D721Med (cell line): ENCODE measurements at regions not wholly inside any gene's neighbourhood (a gene's known extent, or its start where the extent isn't known, plus 50 kb on each side); places are given as distances from the start of the nearest gene placed in this dataset.

Experiments used
- DNase-seq: peaks from one replicate; pipeline ENCODE4 v3.0.0; 2011; ENCODE audit warnings: low spot score; ENCODE audit not compliant: insufficient read length
- FAIRE-seq: peaks from 2 replicates; lab custom pipeline; 2011; peaks lifted over from hg19 to GRCh38; lab: Jason Lieb, UNC
- CTCF ChIP-seq: IDR thresholded peaks from 2 replicates; pipeline ENCODE4 v1.5.1; 2012; ENCODE audit warnings: mild to moderate bottlenecking, control low read depth; ENCODE audit not compliant: insufficient read depth; ENCODE audit errors: missing control alignments

DNA sequence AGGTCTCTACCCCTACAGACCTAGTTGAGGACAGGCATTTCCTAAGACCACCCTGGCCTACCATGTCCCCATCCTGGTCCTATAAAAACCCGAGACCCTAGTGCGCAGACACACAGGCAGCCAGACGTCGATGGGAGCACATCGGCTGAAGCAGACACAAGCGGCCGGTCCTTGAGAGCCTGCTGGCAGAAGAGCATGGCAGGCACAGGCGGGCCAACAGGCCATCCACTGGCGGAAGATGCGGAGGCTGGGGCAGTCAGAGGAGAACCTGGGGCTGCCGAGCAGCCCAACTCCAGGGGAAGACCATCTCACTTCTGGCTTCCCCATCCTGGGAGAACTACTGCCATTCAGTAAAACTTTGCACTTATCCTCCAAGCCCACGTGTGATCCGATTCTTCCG lies 396.8 kb downstream of the AEBP2 start:
- no peak for TF ChIP-seq CTCF
- no peak for DNase-seq
- FAIRE-seq, result no peak

DNA sequence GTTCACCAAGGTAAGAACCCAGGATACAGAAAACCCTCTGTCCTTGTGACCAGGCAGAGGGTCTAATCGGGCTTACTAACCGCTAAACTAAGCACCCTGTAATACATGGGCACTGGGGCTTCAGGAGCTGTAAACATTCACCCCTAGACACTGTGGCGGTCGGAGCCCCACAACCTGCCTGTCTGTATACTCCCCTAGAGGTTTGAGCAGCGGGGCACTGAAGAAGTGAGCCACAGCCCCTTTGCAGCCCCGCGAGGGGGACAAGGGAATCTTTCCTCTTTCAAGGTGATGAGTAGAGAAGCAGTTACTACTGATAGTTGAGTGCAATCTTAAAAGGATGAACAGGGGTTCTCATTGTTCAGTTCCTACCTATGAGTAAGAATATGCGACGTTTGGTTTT lies 397.2 kb downstream of the AEBP2 start:
- FAIRE-seq (no peak), DNase-seq (no peak)
- TF ChIP-seq CTCF, result no peak

DNA sequence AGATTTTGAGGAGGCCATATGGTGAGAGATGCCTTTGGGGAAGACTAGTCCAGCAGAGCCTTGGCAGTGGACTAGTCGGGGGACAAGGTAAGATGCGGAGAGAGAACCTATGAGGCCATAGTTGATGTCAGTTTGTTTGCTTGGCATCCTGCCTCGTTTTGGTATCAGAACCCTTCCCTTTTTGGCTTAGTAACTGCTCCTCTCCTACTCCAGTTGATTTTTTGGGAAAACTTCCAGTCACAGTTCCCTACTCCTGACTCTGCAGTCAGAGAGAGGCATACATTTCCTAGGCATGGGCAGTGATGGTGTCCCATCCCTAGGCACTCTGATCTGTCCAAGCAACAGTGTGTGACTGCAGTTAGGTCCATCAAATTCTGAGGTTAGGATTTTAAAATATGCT lies 398.3 kb downstream of the AEBP2 start:
- FAIRE-seq, result no peak
- no peak for DNase-seq
- no peak for TF ChIP-seq CTCF

- no peak for DNase-seq
- TF ChIP-seq CTCF, result no peak
- FAIRE-seq, result no peak
Measured at GRCh38 chr12:19841451-19841850, 402.2 kb downstream of the AEBP2 start.

GRCh38 chr12:19842116-19842515 lies 402.8 kb downstream of the AEBP2 start:
- FAIRE-seq, result no peak
- TF ChIP-seq CTCF, result no peak
- DNase-seq, result no peak

- FAIRE-seq, result no peak
- TF ChIP-seq CTCF, result no peak
- DNase-seq, result no peak
Measured at GRCh38 chr12:19844224-19844623, 404.9 kb downstream of the AEBP2 start.

GRCh38 chr12:19846574-19846973 lies 407.3 kb downstream of the AEBP2 start:
- DNase-seq, result no peak
- no peak for FAIRE-seq
- TF ChIP-seq CTCF, result no peak
